Right lobe of liver (tissue), 6 donors: ENCODE measurements at regions not wholly inside any gene's neighbourhood (a gene's known extent, or its start where the extent isn't known, plus 50 kb on each side); places are given as distances from the start of the nearest gene placed in this dataset.

Experiments used
- ATAC-seq, 4 donors: fragments of 200-7000 bp; cut with Tn5 transposase; one replicate each; pipeline ENCODE4 v1.9.1; 2020; ENCODE audit warnings: mild to moderate bottlenecking in 4 of 4, moderate library complexity in 4 of 4
- DNase-seq, 3 donors: peaks; one replicate each; pipeline ENCODE4 v3.0.0-alpha.2; 2020
- H3K27ac ChIP-seq, 3 donors: fragments of 200-600 bp; one replicate each; pipeline ENCODE4 v1.8.0; 2022
- H3K27me3 ChIP-seq, 2 donors: fragments of 200-600 bp; one replicate each; pipeline ENCODE4 v1.8.0; 2022
- H3K36me3 ChIP-seq, 4 donors: fragments of 200-600 bp; sonication (generic) in 1 of 4; one replicate each; pipeline versions ENCODE4 v1.5.1 to v1.8.0; 2017 to 2022; ENCODE audit warnings: control low read depth in 1 of 4
- H3K4me1 ChIP-seq, 4 donors: fragments of 200-600 bp; sonication (generic) in 1 of 4; one replicate each; pipeline versions ENCODE4 v1.5.1 to v1.8.0; 2017 to 2022; ENCODE audit warnings: control low read depth in 1 of 4
- H3K4me3 ChIP-seq, 3 donors: fragments of 200-600 bp; one replicate each; pipeline ENCODE4 v1.8.0; 2022
- H3K9me3 ChIP-seq, 4 donors: fragments of 200-600 bp; sonication (generic) in 1 of 4; one replicate each; pipeline versions ENCODE4 v1.5.1 to v1.8.0; 2017 to 2022; ENCODE audit warnings: control low read depth in 1 of 4
- CTCF ChIP-seq, 4 donors: fragments of 200-600 bp in 3 of 4; fragments of 450-650 bp in 1 of 4; IDR thresholded peaks; one replicate each; pipeline versions ENCODE4 v1.5.1 to v1.8.0; 2016 to 2022; ENCODE audit warnings: antibody characterized with exemption in 4 of 4, mild to moderate bottlenecking in 2 of 4
- POLR2A ChIP-seq: fragments of 450-650 bp; IDR thresholded peaks from one replicate; pipeline ENCODE4 v1.6.1; 2017; ENCODE audit warnings: antibody characterized with exemption, mild to moderate bottlenecking
- WGBS: methylation state at CpG from one replicate; pipeline ENCODE4 v1.1.6; 2018; ENCODE audit warnings: low coverage, low lambda C conversion rate; ENCODE audit not compliant: insufficient coverage; ENCODE audit errors: missing lambda C conversion rate; 5-methylcytosine and 5-hydroxymethylcytosine counted together
- intact Hi-C, 2 donors: fragments of 100-400 bp; cut with DNase I; formaldehyde crosslinking; loops; one replicate each; pipeline versions ENCODE4 v1.11.2 to v1.14.1; 2022
- donor health status: DM: no; HTN: yes; CAD: no.
- donor health status: DM: no; HTN: no; CAD: no.
- donor health status: DM: no; HTN: no; CAD: no.
- donor health status: DM: no; HTN: yes; CAD: no.
- donor health status: DM: no; HTN: yes; CAD: no.

GRCh38 chr20:12599494-12599893 lies 409.3 kb upstream of the SPTLC3 start:
- Histone ChIP-seq H3K4me1 (no peaks in the 10 kb centered on the region), H3K27me3 (no peaks in the 10 kb centered on the region), H3K36me3 (no peaks in the 10 kb centered on the region), H3K4me3 (no peak overlapping the region), H3K27ac (no peak overlapping the region), H3K9me3 (no peaks in the 10 kb centered on the region)
- intact Hi-C loops, result no loop called here
- TF ChIP-seq POLR2A (no peak), CTCF (IDR thresholded peaks at IDR 0.05) (no peak)
- ATAC-seq (no peak), DNase-seq (no peak)

- WGBS, result 43% methylated on average over 2 of the region's 2 CpGs
- ATAC-seq (no peak), DNase-seq (no peak)
- Histone ChIP-seq H3K27ac (no peak overlapping the region), H3K4me3 (no peak overlapping the region), H3K4me1 (no peaks in the 10 kb centered on the region), H3K36me3 (no peaks in the 10 kb centered on the region), H3K27me3 (no peaks in the 10 kb centered on the region), H3K9me3 (no peaks in the 10 kb centered on the region)
- intact Hi-C loops, result no loop called here
- TF ChIP-seq CTCF (IDR thresholded peaks at IDR 0.05) (no peak), POLR2A (no peak)
Observed at GRCh38 chr20:12605751-12606150, 403.0 kb upstream of the SPTLC3 start.

- no peaks in the 10 kb centered on the region for H3K27me3 ChIP-seq
- H3K36me3 ChIP-seq, result no peaks in the 10 kb centered on the region
- ATAC-seq (no peak), DNase-seq (no peak)
- H3K9me3 ChIP-seq, result no peaks in the 10 kb centered on the region
- H3K4me3 ChIP-seq, result no peak overlapping the region
- no peak overlapping the region for H3K27ac ChIP-seq
- no peak for TF ChIP-seq CTCF (IDR thresholded peaks at IDR 0.05)
- TF ChIP-seq POLR2A, result no peak
- no peaks in the 10 kb centered on the region for H3K4me1 ChIP-seq
- WGBS, result 4% methylated on average over 1 of the region's 1 CpG
- intact Hi-C loops, result no loop called here
Observed at GRCh38 chr20:12610871-12611270, 397.9 kb upstream of the SPTLC3 start.

- Histone ChIP-seq H3K27me3 (no peaks in the 10 kb centered on the region), H3K9me3 (no peaks in the 10 kb centered on the region), H3K4me3 (no peak overlapping the region), H3K27ac (no peak overlapping the region), H3K36me3 (no peaks in the 10 kb centered on the region), H3K4me1 (no peaks in the 10 kb centered on the region)
- 83% methylated on average over 1 of the region's 1 CpG for WGBS
- ATAC-seq (no peak), DNase-seq (no peak)
- intact Hi-C loops, result no loop called here
- TF ChIP-seq CTCF (IDR thresholded peaks at IDR 0.05) (no peak), POLR2A (no peak)
Observed at GRCh38 chr20:12614764-12615163, 394.0 kb upstream of the SPTLC3 start.

GRCh38 chr20:12617076-12617475 lies 391.7 kb upstream of the SPTLC3 start:
- no peaks in the 10 kb centered on the region for H3K4me1 ChIP-seq
- intact Hi-C loops, result no loop called here
- ATAC-seq, result no peak
- H3K27me3 ChIP-seq, result no peaks in the 10 kb centered on the region
- H3K36me3 ChIP-seq, result no peaks in the 10 kb centered on the region
- TF ChIP-seq CTCF (IDR thresholded peaks at IDR 0.05) (no peak), POLR2A (no peak)
- H3K27ac ChIP-seq, result no peak overlapping the region
- WGBS, result 44% methylated on average over 2 of the region's 5 CpGs
- no peaks in the 10 kb centered on the region for H3K9me3 ChIP-seq
- H3K4me3 ChIP-seq, result no peak overlapping the region
- no peak for DNase-seq
